H1 (cell line): ENCODE measurements at regions not wholly inside any gene's neighbourhood (a gene's known extent, or its start where the extent isn't known, plus 50 kb on each side); places are given as distances from the start of the nearest gene placed in this dataset.

Experiments used
- CTCF ChIA-PET: fragments of 300-600 bp; sonication (Branson Sonifier 250); formaldehyde crosslinking; loops from one replicate; lab custom pipeline; 2021; ENCODE audit not compliant: partially characterized antibody; lab: Charles Lee
- POLR2A ChIA-PET: fragments of 300-600 bp; sonication (Branson Sonifier 250); formaldehyde crosslinking; loops from one replicate; lab custom pipeline; 2021; ENCODE audit warnings: inconsistent platforms; ENCODE audit not compliant: partially characterized antibody; lab: Charles Lee
- DNase-seq, 2 experiments: peaks; one replicate each; pipeline versions ENCODE4 v3.0.0 to v3.0.0-alpha.2; 2010 to 2022; ENCODE audit warnings: low spot score in 2 of 2, low read depth in 1 of 2, mixed read lengths in 1 of 2
- FAIRE-seq: peaks from 2 replicates; lab custom pipeline; 2011; peaks lifted over from hg19 to GRCh38; lab: Jason Lieb, UNC
- H2AFZ ChIP-seq: 2 replicates; pipeline ENCODE4 v1.8.1; 2012; ENCODE audit warnings: low read length, inconsistent platforms
- H2AK5ac ChIP-seq: 2 replicates; pipeline ENCODE4 v1.6.1; 2013; ENCODE audit warnings: low read depth, low read length
- H2BK120ac ChIP-seq: replicated peaks from 2 replicates; pipeline ENCODE3; 2013; ENCODE audit warnings: low read depth, low read length, inconsistent platforms
- H2BK12ac ChIP-seq: 2 replicates; pipeline ENCODE4 v1.6.1; 2013; ENCODE audit warnings: low read depth, low read length
- H2BK15ac ChIP-seq: 2 replicates; pipeline ENCODE4 v1.6.1; 2013; ENCODE audit warnings: low read length
- H2BK20ac ChIP-seq: 2 replicates; pipeline ENCODE4 v1.6.1; 2013; ENCODE audit warnings: low read length
- H2BK5ac ChIP-seq: 2 replicates; pipeline ENCODE4 v1.6.1; 2013; ENCODE audit warnings: low read depth, low read length
- H3K14ac ChIP-seq: 2 replicates; pipeline ENCODE4 v1.6.1; 2013; ENCODE audit warnings: inconsistent platforms; ENCODE audit not compliant: insufficient read length
- H3K18ac ChIP-seq: 2 replicates; pipeline ENCODE4 v1.6.1; 2013; ENCODE audit warnings: low read length; ENCODE audit errors: extremely low read depth
- H3K23ac ChIP-seq: 2 replicates; pipeline ENCODE4 v1.6.1; 2013; ENCODE audit warnings: inconsistent platforms; ENCODE audit not compliant: insufficient read length
- H3K23me2 ChIP-seq: 2 replicates; pipeline ENCODE4 v1.6.1; 2013; ENCODE audit warnings: low read depth, low read length
- H3K27ac ChIP-seq: 2 replicates; pipeline ENCODE4 v1.6.1; 2011; ENCODE audit warnings: low read depth, low read length, inconsistent platforms
- H3K27me3 ChIP-seq, 4 experiments: replicated peaks in 1 of 4; 1 replicate in 1 of 4; 2 replicates in 3 of 4; pipeline versions ENCODE4 v1.6.1 to v1.8.1; 2011 to 2013; ENCODE audit warnings: low read length in 3 of 4, mild to moderate bottlenecking in 3 of 4, inconsistent platforms in 2 of 4, mixed read lengths in 2 of 4, moderate library complexity in 1 of 4; ENCODE audit not compliant: control insufficient read depth in 3 of 4, insufficient read depth in 3 of 4; ENCODE audit errors: extremely low read depth in 1 of 4
- H3K36me3 ChIP-seq, 4 experiments: 2 replicates each; pipeline versions ENCODE4 v1.6.1 to v1.8.1; 2011 to 2013; ENCODE audit warnings: mild to moderate bottlenecking in 4 of 4, low read length in 3 of 4, moderate library complexity in 2 of 4, control low read depth in 1 of 4, inconsistent platforms in 1 of 4; ENCODE audit not compliant: insufficient read depth in 4 of 4, control insufficient read depth in 2 of 4
- H3K4ac ChIP-seq: replicated peaks from 2 replicates; pipeline ENCODE3; 2013; ENCODE audit warnings: low read length, low read depth, mixed read lengths, inconsistent platforms; ENCODE audit not compliant: insufficient read length
- H3K4me1 ChIP-seq, 4 experiments: replicated peaks in 1 of 4; 1 replicate in 1 of 4; 2 replicates in 3 of 4; pipeline versions ENCODE4 v1.6.1 to v1.8.1; 2011 to 2013; ENCODE audit warnings: low read length in 3 of 4, inconsistent platforms in 2 of 4, mixed read lengths in 1 of 4; ENCODE audit not compliant: insufficient read depth in 4 of 4, control insufficient read depth in 3 of 4
- H3K4me2 ChIP-seq, 2 experiments: 2 replicates each; pipeline versions ENCODE4 v1.6.1 to v1.8.1; 2011 to 2013; ENCODE audit warnings: low read depth in 2 of 2, low read length in 2 of 2, control low read depth in 1 of 2, inconsistent platforms in 1 of 2, mild to moderate bottlenecking in 1 of 2; ENCODE audit not compliant: insufficient read depth in 1 of 2
- H3K4me3 ChIP-seq, 4 experiments: fragments of 200-600, 300-600 bp in 1 of 4; sonication (generic), shearing (Covaris generic), sonication (Bioruptor Twin) in 1 of 4; 2 replicates each; pipeline versions ENCODE4 v1.5.1 to v1.8.1; 2011 to 2016; ENCODE audit warnings: low read length in 4 of 4, low read depth in 3 of 4, control low read depth in 2 of 4, inconsistent platforms in 2 of 4, mild to moderate bottlenecking in 2 of 4, mixed read lengths in 1 of 4, moderate library complexity in 1 of 4; ENCODE audit not compliant: insufficient read depth in 2 of 4; ENCODE audit errors: extremely low read depth in 1 of 4
- H3K56ac ChIP-seq: replicated peaks from 2 replicates; pipeline ENCODE3; 2013; ENCODE audit warnings: low read depth, mild to moderate bottlenecking, mixed read lengths, low read length, inconsistent platforms; ENCODE audit not compliant: insufficient read length
- H3K79me1 ChIP-seq: 2 replicates; pipeline ENCODE4 v1.6.1; 2013; ENCODE audit warnings: low read depth, low read length, control low read depth
- H3K79me2 ChIP-seq, 2 experiments: 2 replicates each; pipeline versions ENCODE4 v1.6.1 to v1.8.1; 2012 to 2013; ENCODE audit warnings: low read length in 2 of 2, mild to moderate bottlenecking in 2 of 2, inconsistent platforms in 1 of 2; ENCODE audit not compliant: insufficient read depth in 2 of 2, control insufficient read depth in 1 of 2
- H3K9ac ChIP-seq, 4 experiments: replicated peaks in 1 of 4; 1 replicate in 1 of 4; 2 replicates in 3 of 4; pipeline versions ENCODE4 v1.6.1 to v1.8.1; 2011 to 2013; ENCODE audit warnings: low read depth in 3 of 4, low read length in 3 of 4, control low read depth in 2 of 4, mild to moderate bottlenecking in 2 of 4, moderate library complexity in 2 of 4, inconsistent platforms in 1 of 4; ENCODE audit errors: extremely low read depth in 1 of 4
- H3K9me3 ChIP-seq, 2 experiments: 2 replicates each; pipeline versions ENCODE4 v1.6.1 to v1.8.1; 2012 to 2013; ENCODE audit warnings: mild to moderate bottlenecking in 2 of 2, moderate library complexity in 2 of 2, control low read depth in 1 of 2, inconsistent platforms in 1 of 2, low read depth in 1 of 2, low read length in 1 of 2, mixed read lengths in 1 of 2; ENCODE audit not compliant: insufficient read depth in 2 of 2
- H4K20me1 ChIP-seq, 2 experiments: replicated peaks in 1 of 2; 2 replicates each; pipeline versions ENCODE3 to v1.8.1; 2011 to 2013; ENCODE audit warnings: inconsistent platforms in 2 of 2, low read length in 2 of 2, mild to moderate bottlenecking in 1 of 2; ENCODE audit not compliant: insufficient read depth in 2 of 2, control insufficient read depth in 1 of 2
- H4K5ac ChIP-seq: 2 replicates; pipeline ENCODE4 v1.6.1; 2013; ENCODE audit warnings: low read length, low read depth, mixed read lengths, inconsistent platforms; ENCODE audit not compliant: insufficient read length
- H4K8ac ChIP-seq: 2 replicates; pipeline ENCODE4 v1.8.0; 2013; ENCODE audit warnings: mild to moderate bottlenecking, moderate library complexity, low read length, inconsistent platforms; ENCODE audit not compliant: insufficient read depth; ENCODE audit errors: extremely low read depth
- H4K91ac ChIP-seq: replicated peaks from 2 replicates; pipeline ENCODE3; 2013; ENCODE audit warnings: low read length, mixed read lengths, inconsistent platforms; ENCODE audit not compliant: insufficient read length
- RXRA ChIP-seq: IDR thresholded peaks from 2 replicates; pipeline ENCODE4 v1.6.1; 2011; ENCODE audit warnings: low read depth, mild to moderate bottlenecking, low read length, moderate library complexity; ENCODE audit not compliant: insufficient read depth
- SIN3A ChIP-seq, 2 experiments: IDR thresholded peaks in 1 of 2; conservative IDR thresholded peaks in 1 of 2; 2 replicates each; pipeline ENCODE4 v1.6.1; 2011 to 2012; ENCODE audit warnings: low read length in 2 of 2, improper control_type of control experiment in 1 of 2, low read depth in 1 of 2, mild to moderate bottlenecking in 1 of 2
- SP2 ChIP-seq: IDR thresholded peaks from 2 replicates; pipeline ENCODE4 v1.6.1; 2012; ENCODE audit warnings: mild to moderate bottlenecking, low read length, inconsistent platforms
- TAF1 ChIP-seq: IDR thresholded peaks from 2 replicates; pipeline ENCODE4 v1.6.1; 2011; ENCODE audit warnings: mild to moderate bottlenecking, low read depth, low read length
- USF2 ChIP-seq: IDR thresholded peaks from 2 replicates; pipeline ENCODE4 v1.6.1; 2011; ENCODE audit warnings: low read length, improper control_type of control experiment
- WGBS, 2 experiments: shearing (Covaris generic) in 1 of 2; methylation state at CpG; one replicate each; pipeline versions ENCODE4 v1.1.6 to v1.1.7; 2013 to 2015; ENCODE audit warnings: low lambda C conversion rate in 2 of 2, mixed read lengths in 2 of 2, inconsistent platforms in 1 of 2, low coverage in 1 of 2, missing lambda C conversion rate in 1 of 2; ENCODE audit not compliant: insufficient replicate concordance in 2 of 2, insufficient coverage in 1 of 2, insufficient read length in 1 of 2; ENCODE audit errors: extremely low coverage in 1 of 2, missing lambda C conversion rate in 1 of 2; 5-methylcytosine and 5-hydroxymethylcytosine counted together

DNA sequence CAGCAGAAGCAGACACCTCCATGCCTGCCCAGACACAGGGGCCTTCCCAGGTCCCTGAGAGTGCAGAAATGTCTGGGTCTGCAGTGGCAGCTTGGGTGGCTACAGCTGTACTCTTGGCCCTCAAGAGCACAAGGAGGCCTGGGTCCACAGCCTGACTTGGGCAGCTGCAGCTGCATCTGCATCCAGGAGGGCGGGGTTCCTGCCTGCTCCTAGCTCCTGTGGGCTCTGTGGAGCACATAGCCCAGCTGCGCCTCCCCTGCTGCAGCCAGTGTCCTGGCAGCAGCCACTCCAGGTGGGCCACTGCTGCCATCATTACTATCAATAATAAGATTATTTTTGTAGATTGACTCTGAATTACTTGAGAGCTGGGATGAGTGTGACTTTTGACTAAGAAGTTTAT is 162.0 kb upstream of the PTCH1 start:
- 88% methylated on average over 2 of the region's 2 CpGs; no CpG with 5 or more reads in 1 of the 2 experiments for WGBS, 2 experiments
- no peak overlapping the region for H3K18ac ChIP-seq
- H2BK12ac ChIP-seq = no peak overlapping the region

More for the DNA sequence above, 162.0 kb upstream of the PTCH1 start:
- no peak overlapping the region for H3K4ac ChIP-seq
- no peaks in the 10 kb centered on the region for H3K79me1 ChIP-seq
- ChIA-PET POLR2A (no interaction called here), CTCF (interaction anchor here (0.6 to 1.4 kb wide), 3 partner anchors 9 to 134 kb away, joined by 4 to 5 read pairs (median 4); no protein-coding TSS in a partner anchor)
- no peaks in the 10 kb centered on the region for H3K27me3 ChIP-seq
- no peak overlapping the region for H3K23ac ChIP-seq
- H4K20me1 ChIP-seq = no peaks in the 10 kb centered on the region
- H3K79me2 ChIP-seq = no peaks in the 10 kb centered on the region
- no peaks in the 10 kb centered on the region for H3K23me2 ChIP-seq
- no peak overlapping the region for H2AK5ac ChIP-seq
- peaks cover 14 to 17% of the 10 kb centered on the region in 2 experiments for H3K9me3 ChIP-seq
- no peak overlapping the region for H3K14ac ChIP-seq
- H3K56ac ChIP-seq = no peak overlapping the region
- H3K4me3 ChIP-seq = no peak overlapping the region
- H2AFZ ChIP-seq = no peak overlapping the region
- no peak for DNase-seq
- H3K36me3 ChIP-seq = no peaks in the 10 kb centered on the region
- no peak overlapping the region for H4K91ac ChIP-seq
- H4K5ac ChIP-seq = no peak overlapping the region
- FAIRE-seq = no peak
- no peak for TF ChIP-seq RXRA
- TF ChIP-seq SP2 = no peak
- no peak for TF ChIP-seq USF2
- no peak for TF ChIP-seq SIN3A (conservative IDR thresholded peaks at IDR 0.05 in 1 of 2, IDR thresholded peaks at IDR 0.05 in 1 of 2; ENCODE audit: low read depth in 1 of 2, low read length in 2 of 2)
- TF ChIP-seq TAF1 = no peak
- H2BK20ac ChIP-seq = no peak overlapping the region
- H3K27ac ChIP-seq = no peak overlapping the region
- no peak overlapping the region for H2BK5ac ChIP-seq
- H2BK15ac ChIP-seq = no peak overlapping the region
- no peak overlapping the region for H3K4me2 ChIP-seq
- H3K4me1 ChIP-seq = no peaks in the 10 kb centered on the region
- no peak overlapping the region for H3K9ac ChIP-seq
- H2BK120ac ChIP-seq = no peak overlapping the region
- no peak overlapping the region for H4K8ac ChIP-seq
